ENCODE measurements at regions not wholly inside any gene's neighbourhood (a gene's known extent, or its start where the extent isn't known, plus 50 kb on each side); places are given as distances from the start of the nearest gene placed in this dataset.

GRCh38 chr6:84605298-84605697 lies 159.1 kb downstream of the TBX18 start:
- TF ChIP-seq CTCF (IDR thresholded peaks at IDR 0.05) = no peak
- Mint-ChIP-seq H3K4me3 (no peak overlapping the region), H3K4me1 (ENCODE audit: low read depth) (no peaks in the 10 kb centered on the region), H3K9me3 (peaks cover 7% of the 10 kb centered on the region), H3K27ac (no peak overlapping the region), H3K36me3 (ENCODE audit: low read depth) (no peaks in the 10 kb centered on the region), H3K27me3 (no peaks in the 10 kb centered on the region)
- H3K27ac ChIP-seq (ENCODE audit: low read depth in 1 of 2, low read length in 2 of 2) = no peak overlapping the region
- CTCF ChIA-PET = no interaction called here
- no peaks in the 10 kb centered on the region for H3K36me3 ChIP-seq (ENCODE audit: insufficient read depth, low read length)
- no peaks in the 10 kb centered on the region for H3K27me3 ChIP-seq (ENCODE audit: control insufficient read depth in 1 of 2, insufficient read depth in 2 of 2, low read length in 2 of 2)
- H3K4me3 ChIP-seq (ENCODE audit: low read length) = no peak overlapping the region
- ATAC-seq (ENCODE audit: poor library complexity) (no peak), DNase-seq (no peak)
- peaks cover 0 to 5% of the 10 kb centered on the region in 2 experiments for H3K9me3 ChIP-seq (ENCODE audit: control insufficient read depth in 1 of 2, insufficient read depth in 1 of 2, low read length in 2 of 2)
- intact Hi-C loops (cut with DNase I, micrococcal nuclease) = no loop called here
- H3K4me1 ChIP-seq (ENCODE audit: insufficient read depth, low read length) = no peaks in the 10 kb centered on the region
- POLR2A ChIA-PET = no interaction called here

- CTCF ChIA-PET = no interaction called here
- intact Hi-C loops (cut with DNase I, micrococcal nuclease) = no loop called here
- no peaks in the 10 kb centered on the region for H3K27me3 ChIP-seq (ENCODE audit: control insufficient read depth in 1 of 2, insufficient read depth in 2 of 2, low read length in 2 of 2)
- POLR2A ChIA-PET = no interaction called here
- H3K9me3 Mint-ChIP-seq = peaks cover 7% of the 10 kb centered on the region
- peaks cover 0 to 5% of the 10 kb centered on the region in 2 experiments for H3K9me3 ChIP-seq (ENCODE audit: control insufficient read depth in 1 of 2, insufficient read depth in 1 of 2, low read length in 2 of 2)
- no peak for ATAC-seq (ENCODE audit: poor library complexity)
- TF ChIP-seq CTCF (IDR thresholded peaks at IDR 0.05) = no peak
- no peaks in the 10 kb centered on the region for H3K4me1 Mint-ChIP-seq (ENCODE audit: low read depth)
- no peak for DNase-seq
- H3K36me3 ChIP-seq (ENCODE audit: insufficient read depth, low read length) = no peaks in the 10 kb centered on the region
- H3K27me3 Mint-ChIP-seq = no peaks in the 10 kb centered on the region
- H3K27ac Mint-ChIP-seq = no peak overlapping the region
- no peak overlapping the region for H3K4me3 Mint-ChIP-seq
- no peaks in the 10 kb centered on the region for H3K36me3 Mint-ChIP-seq (ENCODE audit: low read depth)
- H3K27ac ChIP-seq (ENCODE audit: low read depth in 1 of 2, low read length in 2 of 2) = no peak overlapping the region
- H3K4me3 ChIP-seq (ENCODE audit: low read length) = no peak overlapping the region
- no peaks in the 10 kb centered on the region for H3K4me1 ChIP-seq (ENCODE audit: insufficient read depth, low read length)
These were observed 163.0 kb downstream of the TBX18 start for GRCh38 chr6:84601366-84601765.

- H3K9me3 Mint-ChIP-seq = peaks cover 7% of the 10 kb centered on the region
- no peak for TF ChIP-seq CTCF (IDR thresholded peaks at IDR 0.05)
- intact Hi-C loops (cut with DNase I, micrococcal nuclease) = no loop called here
- H3K4me1 Mint-ChIP-seq (ENCODE audit: low read depth) = no peaks in the 10 kb centered on the region
- Histone ChIP-seq H3K27ac (ENCODE audit: low read depth in 1 of 2, low read length in 2 of 2) (no peak overlapping the region), H3K4me1 (ENCODE audit: insufficient read depth, low read length) (no peaks in the 10 kb centered on the region), H3K27me3 (ENCODE audit: control insufficient read depth in 1 of 2, insufficient read depth in 2 of 2, low read length in 2 of 2) (no peaks in the 10 kb centered on the region), H3K9me3 (ENCODE audit: control insufficient read depth in 1 of 2, insufficient read depth in 1 of 2, low read length in 2 of 2) (peaks cover 0 to 8% of the 10 kb centered on the region in 2 experiments), H3K36me3 (ENCODE audit: insufficient read depth, low read length) (no peaks in the 10 kb centered on the region), H3K4me3 (ENCODE audit: low read length) (no peak overlapping the region)
- POLR2A ChIA-PET = no interaction called here
- DNase-seq (no peak), ATAC-seq (ENCODE audit: poor library complexity) (no peak)
- no peaks in the 10 kb centered on the region for H3K27me3 Mint-ChIP-seq
- no peak overlapping the region for H3K4me3 Mint-ChIP-seq
- H3K36me3 Mint-ChIP-seq (ENCODE audit: low read depth) = no peaks in the 10 kb centered on the region
- no peak overlapping the region for H3K27ac Mint-ChIP-seq
- CTCF ChIA-PET = no interaction called here
These were observed 164.4 kb downstream of the TBX18 start for GRCh38 chr6:84599991-84600390.
